ENCODE measurements at regions not wholly inside any gene's neighbourhood (a gene's known extent, or its start where the extent isn't known, plus 50 kb on each side); places are given as distances from the start of the nearest gene placed in this dataset.

DNA sequence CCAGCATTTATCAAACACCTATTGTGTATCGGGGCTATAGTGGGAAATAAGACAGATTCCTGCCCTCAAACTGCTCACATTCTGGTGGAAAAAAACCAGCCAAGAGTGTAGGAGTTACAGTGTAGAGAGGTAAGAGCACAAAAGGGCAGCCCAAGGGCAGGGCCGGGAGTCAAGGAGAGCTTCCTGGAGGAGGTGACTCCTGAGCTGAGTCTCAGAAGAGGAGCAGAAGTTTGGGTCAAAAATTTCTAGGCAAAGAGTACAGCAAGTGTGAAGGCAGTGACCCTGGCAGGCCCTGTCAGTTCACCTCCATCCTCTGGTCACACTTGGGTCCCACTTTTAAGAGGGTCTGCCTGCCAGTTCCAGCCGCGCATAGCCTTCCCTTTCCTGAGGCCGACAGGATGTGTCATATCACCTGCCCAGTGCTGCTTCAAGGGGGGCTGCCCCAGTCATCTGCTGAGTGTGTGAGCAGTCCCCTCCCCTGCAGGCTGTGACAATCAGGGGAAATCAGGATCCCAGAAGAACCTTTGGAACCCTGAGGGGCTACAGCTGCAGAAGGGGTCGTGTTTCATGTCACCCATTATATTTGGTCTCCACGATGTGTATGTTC is 118.4 kb downstream of the GLI2 start:
- DNase-seq, result no peak

- no peak for DNase-seq
Measured at GRCh38 chr2:120854766-120855530, 119.3 kb downstream of the GLI2 start.

GRCh38 chr2:120855855-120856405 is 120.3 kb downstream of the GLI2 start:
- DNase-seq, result no peak

DNA sequence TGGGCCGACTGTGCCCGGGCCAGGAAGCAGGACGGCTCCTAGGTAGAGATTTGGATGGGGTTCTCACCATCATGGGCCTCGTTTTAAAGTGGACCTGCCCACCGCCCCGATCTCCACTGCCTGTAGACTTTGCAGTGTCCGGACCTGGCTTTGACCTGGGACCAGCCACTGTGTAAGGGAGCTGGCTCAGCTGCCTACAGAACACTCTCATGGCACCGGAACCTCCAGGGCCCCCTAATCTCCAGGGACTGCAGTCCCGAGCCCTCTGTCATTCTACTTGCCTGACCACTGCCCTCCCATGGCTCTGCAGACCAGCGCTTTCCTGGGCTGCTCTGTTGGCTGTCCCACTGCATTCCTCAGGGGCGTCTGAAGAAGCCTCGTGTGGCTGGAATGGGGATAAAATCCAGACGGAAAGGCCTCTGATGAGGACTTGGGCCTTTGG is 120.8 kb downstream of the GLI2 start:
- no peak for DNase-seq

DNA sequence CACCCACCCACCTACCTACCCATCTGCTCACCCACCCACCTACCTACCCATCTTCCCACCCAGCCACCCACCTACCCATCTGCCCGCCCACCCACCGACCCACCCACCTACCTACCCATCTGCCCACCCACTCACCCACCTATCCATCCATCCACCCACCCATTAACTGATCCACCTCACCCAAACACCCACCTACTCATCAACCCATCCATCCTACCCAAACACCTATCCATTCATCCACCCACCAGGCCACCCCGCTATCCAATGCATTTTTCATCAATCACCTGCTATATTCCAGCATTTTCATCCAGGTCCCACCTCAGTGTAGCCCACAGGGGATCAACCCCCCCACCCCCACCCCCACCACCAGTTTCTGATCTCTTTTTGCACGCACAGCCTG is 121.8 kb downstream of the GLI2 start:
- DNase-seq, result no peak

DNA sequence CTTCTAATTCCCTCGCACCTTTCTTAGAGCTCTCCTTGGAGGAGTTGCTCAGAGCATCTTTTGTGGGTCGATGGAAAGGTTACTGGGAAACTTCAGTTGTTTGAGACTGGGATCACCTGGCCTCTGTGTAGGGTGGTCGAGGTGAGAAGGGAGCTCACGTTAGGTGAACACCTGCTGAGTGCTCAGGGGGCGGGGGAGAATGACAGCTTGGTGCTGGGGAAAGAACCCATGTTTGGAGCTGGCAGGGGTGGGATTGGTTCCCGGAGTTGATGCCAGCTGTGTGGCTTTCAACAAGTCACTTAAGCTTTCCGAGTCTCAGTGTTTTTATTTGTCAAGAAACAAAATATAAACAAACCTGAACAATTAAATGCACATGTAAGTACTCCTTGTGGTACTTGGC is 122.3 kb downstream of the GLI2 start:
- no peak for DNase-seq

DNA sequence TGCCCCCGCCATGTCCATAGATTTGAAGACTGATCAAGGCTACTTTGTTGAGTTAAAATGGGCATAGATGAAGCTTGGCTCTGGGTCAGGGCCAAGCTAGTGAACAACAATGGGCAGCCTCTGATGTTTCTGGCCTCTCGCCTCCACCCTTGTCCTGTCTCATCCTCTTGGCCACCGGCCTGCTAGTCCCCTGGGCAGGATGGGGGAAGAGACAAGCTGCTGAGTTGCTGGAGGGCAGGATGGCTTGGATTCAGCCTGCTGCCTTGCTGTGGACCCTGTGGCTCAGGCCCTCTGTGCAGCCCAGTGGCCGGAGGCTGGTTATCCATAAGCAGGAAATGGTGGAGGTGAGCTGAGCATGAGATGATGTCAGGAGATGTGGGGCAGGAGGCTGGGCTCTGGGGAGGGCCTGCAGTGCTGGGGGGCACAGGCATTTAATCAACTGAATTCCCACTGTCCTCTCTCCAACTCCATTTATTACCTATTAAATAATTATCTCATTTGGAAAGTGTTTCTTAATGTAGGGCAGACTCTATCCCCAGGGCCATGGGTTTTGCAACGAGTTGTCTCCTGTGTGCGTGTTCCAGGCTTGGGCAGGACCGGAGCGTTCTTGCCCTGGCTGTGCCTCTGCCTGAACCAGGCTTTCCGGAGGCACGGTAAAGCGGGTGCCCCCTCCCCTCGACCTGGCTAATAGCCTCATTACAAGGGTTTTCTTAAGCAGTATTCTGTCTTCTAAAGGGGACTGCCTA is 122.9 kb downstream of the GLI2 start:
- DNase-seq, result no peak

GRCh38 chr2:120859128-120859527 is 123.5 kb downstream of the GLI2 start:
- no peak for DNase-seq

DNA sequence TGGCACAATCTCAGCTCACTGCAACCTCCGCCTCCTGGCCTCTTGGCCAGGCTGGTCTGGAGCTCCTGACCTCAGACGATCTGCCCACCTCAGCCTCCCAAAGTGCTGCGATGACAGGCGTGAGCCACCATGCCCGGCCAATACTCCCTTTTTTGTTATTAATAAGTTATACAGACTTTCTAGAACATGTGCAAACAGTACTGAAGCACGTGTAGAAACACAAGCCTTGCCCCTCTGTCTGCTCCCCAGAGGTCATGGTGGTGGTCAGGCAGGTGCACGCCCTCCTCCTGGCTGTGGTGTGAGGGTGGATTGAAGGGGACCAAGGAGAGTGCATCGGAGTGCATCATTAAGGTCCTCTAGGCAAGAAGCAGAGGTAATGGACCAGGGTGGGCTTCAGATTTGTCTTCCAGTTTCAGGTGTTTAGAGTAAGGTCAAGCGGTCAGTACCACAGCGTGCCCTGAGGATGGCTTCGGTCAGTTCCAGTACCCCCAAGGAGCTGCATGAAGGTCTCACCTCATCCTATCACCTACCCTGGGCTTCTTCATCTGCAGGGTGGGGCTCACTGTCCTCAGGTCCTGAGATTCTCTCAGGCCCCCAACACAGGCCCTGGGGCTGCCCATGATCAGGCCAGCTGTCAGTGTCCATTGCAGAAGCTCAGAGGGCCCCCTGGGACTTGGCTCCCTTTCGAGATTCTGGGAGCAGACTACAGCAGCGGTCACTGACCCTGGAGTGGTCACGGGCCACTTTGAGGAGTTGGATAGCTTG is 124.3 kb downstream of the GLI2 start:
- no peak for DNase-seq

DNA sequence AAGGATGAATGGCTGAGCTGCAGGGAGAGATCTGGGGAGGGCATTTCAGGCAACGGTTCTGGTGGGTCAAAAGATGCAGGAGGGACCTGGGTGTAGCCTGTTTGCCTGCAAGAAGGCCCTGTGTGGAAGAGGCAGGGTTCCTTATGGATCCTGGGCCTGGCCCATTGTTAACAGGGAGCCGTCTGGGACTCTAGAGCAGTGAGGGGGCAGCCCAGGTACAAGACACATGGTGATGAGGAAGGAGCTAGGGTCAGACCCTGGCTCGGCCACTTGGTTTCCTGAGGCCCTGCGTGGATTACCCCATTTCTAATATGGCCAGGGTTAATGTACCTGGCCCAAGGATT is 124.9 kb downstream of the GLI2 start:
- DNase-seq, result no peak

DNA sequence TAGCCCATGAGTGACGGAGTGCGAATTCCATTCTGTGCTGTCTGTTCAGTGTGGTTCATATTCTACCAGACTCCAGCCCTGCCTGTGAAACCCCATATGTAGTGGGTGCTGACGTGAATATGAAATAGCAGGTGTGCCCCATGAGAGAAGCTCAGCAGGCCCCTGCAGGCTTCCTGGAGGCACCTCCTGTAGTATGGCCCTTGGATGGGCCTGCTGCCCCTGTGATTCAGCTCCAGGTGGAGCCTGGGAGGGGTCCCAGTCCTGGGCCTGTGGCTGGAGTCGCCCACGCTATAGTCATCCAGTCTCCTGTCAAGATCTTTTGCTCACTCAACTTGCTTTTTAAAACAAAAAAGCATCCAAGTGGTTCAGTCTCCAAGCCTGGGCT is 125.5 kb downstream of the GLI2 start:
- DNase-seq, result no peak

- no peak for DNase-seq
Measured at GRCh38 chr2:120861576-120862191, 126.0 kb downstream of the GLI2 start.

- DNase-seq, result no peak
Measured at GRCh38 chr2:120862201-120863060, 126.8 kb downstream of the GLI2 start.

- DNase-seq, result no peak
Measured at GRCh38 chr2:120863146-120863545, 127.5 kb downstream of the GLI2 start.

- no peak for DNase-seq
Measured at GRCh38 chr2:120863661-120864320, 128.1 kb downstream of the GLI2 start.

DNA sequence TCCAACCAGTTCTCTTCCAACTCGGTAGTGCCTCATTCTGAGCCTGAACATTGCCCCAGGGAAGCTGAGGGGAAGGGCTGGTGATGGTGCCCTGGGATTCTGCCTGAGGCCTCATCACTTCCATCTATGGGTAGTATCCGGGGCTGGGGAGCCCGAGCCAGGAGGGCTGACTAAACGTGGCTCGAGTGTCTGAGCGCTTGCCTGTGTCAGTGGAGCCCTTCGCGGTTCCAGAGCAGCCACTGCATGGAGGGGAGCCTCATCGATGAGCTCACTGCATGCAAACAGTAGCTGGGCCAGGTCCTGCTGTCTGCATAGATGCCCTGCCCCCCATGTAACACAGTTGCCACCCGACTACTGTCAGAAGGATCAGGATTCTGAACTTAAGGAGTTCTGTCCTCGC is 129.3 kb downstream of the GLI2 start:
- no peak for DNase-seq

- DNase-seq, result no peak
Measured at GRCh38 chr2:120865656-120866055, 130.0 kb downstream of the GLI2 start.

- DNase-seq, result no peak
Measured at GRCh38 chr2:120866071-120866470, 130.4 kb downstream of the GLI2 start.

GRCh38 chr2:120866483-120867140 is 130.9 kb downstream of the GLI2 start:
- no peak for DNase-seq

All from NCI-H1105 (cell line).